HG02852 (cell line): ENCODE measurements at regions not wholly inside any gene's neighbourhood (a gene's known extent, or its start where the extent isn't known, plus 50 kb on each side); places are given as distances from the start of the nearest gene placed in this dataset.
"Not testable (repeated sequence)": the region's sequence is repeated elsewhere in the genome, so short reads cannot be mapped to it uniquely, and the experiment has no call there.

Experiments used
- ATAC-seq: cut with Tn5 transposase; IDR thresholded peaks from one replicate; pipeline ENCODE4 v1.9.1; 2021; ENCODE audit warnings: mild to moderate bottlenecking, moderate library complexity; ENCODE audit not compliant: unreplicated experiment

DNA sequence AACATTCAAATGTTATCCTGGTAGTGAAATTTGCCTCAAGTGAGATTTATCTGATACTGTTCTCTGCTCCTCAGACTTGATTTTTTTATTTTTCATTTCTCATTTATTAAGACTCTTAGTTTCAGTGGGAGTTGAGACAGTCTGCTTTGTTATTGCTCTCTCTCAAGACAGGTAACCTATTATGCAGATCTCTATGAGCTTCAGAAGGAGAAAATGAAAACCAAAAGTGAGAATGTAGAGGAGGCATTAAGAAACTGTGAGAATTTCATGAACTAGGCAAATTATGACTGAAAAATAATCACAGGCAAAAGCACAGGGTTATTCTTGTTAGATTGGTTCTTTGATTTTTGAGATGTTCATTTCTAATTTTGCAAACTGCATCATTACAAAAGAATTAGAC is 290.0 kb upstream of the CHORDC1 start:
- ATAC-seq = peak; percentile 89

DNA sequence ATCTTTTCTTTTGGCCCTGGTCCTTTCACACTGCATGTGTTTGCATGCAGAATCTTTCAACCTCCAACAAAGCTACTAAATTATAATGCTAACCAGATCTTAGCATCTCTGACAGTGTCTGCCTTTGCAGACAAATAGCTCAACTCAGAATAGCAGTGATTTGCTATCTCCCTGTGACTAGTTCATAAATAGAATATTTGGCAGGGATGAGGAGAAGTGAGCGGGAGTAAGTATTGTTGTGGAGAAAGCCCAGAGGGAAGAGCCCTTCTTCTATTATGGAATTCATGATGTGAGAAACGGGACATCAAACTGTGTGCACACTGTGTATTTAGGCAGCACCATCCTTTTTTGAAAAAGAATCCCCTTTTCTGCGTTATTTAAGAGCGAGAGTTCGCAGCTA is 288.0 kb upstream of the CHORDC1 start:
- ATAC-seq = no peak

DNA sequence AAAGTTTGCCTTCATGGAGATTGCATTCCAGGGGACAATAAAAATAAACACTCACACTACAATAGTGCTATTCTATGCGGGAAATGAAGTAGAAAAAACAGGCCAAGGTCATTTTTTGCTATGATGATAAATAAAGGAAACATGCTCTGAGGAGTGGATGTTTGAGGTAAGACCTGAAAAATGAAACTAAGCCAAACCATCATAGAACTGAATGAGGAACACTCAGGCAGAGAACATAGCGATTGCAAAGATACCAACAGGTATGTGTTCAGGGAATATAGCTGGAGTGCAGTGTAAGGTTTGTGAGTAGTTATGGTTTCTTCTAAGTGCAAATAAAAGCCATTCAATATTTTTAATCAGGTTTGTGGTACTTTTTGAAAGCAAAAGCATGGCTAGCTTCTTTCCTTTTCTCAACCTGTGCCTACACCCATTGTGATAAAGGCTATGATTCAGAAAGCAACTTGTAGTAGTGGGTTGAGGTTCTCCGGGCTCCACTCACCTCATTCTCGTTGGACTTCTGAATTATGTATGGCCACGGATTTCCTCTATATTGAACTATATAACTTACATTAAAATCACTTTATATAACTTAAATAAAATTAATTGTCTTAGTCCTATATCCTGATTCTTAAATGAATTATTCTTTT is 278.2 kb upstream of the CHORDC1 start:
- no peak for ATAC-seq

DNA sequence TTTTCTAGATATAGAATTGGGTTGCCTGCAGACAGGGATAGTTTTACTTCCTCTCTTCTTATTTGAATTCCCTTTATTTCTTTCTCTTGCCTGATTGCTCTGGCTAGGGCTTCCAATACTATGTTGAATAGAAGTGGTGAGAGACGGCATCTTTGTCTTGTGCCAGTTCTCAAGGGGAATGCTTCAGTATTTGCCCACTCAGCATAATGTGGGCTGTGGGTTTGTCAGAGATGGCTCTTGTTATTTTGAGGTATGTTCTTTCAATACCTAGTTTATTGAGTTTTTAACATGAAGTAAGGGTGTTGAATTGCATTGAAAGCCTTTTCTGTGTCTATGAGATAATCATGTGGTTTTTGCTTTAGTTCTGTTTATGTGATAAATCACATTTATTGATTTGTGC is 273.9 kb upstream of the CHORDC1 start:
- ATAC-seq = no peak

DNA sequence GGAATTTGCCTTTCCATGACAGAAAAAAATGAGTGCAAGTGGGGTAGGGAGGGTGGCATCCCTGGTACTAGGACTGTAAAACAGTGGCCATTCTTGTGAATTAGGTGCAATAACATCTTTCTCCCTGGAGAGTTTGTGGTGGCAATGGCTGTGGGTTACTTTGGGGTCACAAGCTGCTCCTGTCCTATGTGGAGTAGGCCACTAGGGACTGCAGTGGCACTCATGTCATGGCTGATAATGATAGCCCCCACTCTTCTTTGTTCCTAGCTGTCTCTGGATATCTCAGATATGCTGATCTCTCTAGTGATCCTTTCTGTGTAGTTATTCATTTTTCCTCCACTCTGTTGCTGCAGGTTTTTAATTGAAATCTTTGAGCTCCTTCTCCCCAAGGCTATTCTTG is 270.5 kb upstream of the CHORDC1 start:
- ATAC-seq = no peak

DNA sequence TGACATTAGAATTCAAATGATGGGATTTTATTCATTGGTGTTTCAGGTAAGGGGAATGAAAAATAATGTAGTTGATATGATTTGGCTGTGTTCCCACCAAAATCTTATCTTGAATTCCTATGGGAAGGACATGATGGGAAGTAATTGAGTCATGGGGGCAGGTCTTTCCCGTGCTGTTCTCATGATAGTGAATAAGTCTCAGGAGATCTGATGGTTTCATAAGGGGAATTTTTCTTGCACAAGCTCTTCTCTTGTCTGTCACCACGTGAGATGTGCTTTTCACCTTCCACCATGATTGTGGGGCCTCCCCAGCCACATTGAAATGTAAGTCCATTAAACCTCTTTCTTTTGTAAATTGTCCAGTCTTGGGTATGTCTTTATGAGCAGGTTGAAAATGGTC is 268.6 kb upstream of the CHORDC1 start:
- ATAC-seq = no peak

DNA sequence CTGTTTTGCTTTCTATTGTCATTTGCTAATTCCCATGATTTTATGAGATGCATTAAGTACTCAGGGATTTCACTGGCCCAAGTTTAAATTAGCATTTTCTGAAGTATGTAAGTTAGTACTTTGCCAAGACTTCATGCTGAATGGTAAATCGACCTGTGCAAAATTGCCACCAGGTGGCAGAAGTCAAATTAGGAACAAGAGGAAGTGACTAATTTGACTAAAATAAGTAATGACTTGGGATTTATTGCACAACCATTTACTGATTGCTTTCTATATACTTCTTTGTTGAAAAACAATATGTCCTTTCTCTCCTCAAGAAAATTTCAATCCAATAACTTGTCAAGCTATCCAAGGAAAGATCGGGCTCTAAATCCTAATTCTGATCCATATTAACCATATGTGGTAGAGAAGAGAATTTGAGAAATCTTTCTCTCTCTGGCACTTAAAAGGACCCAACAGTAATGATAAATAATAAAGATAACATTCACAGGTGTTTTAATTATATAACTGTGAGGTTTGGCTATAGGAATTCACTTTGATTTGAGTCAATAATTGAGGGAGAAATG is 253.7 kb upstream of the CHORDC1 start:
- ATAC-seq = no peak

DNA sequence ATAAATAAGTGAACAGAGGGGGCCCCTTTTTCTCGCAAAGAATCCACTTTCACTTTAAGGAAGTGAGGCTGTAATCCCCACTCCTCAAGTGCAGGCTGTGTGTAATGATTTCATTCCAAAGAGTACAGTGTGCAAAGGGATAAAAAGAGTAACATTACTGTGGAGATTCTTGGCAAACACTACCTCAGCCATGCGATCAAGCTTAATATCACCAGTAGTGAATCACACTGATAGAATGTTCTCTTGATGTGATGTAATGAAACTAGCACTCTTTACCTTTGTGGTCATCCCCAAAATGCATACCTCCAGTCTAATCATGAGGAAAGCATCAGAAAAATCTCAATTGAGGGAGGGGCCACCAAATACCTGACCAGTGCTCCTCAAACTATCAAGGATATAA is 246.1 kb upstream of the CHORDC1 start:
- no peak for ATAC-seq

DNA sequence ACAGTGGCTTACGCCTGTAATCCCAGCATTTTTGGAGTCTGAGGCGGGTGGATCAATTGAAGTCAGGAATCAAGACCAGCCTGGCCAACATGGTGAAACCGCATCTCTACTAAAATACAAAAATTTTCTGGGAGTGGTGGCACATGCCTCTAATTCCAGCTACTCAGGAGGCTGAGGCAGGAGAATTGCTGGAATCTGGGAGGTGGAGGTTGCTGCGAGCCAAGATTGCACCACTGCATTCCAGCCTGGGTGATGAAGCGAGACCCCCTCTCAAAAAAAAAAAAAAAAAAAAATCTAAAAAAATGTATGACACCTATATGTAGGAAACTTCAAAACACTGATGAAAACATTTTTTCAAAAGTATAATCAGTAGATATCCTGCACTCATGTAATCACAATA is 242.7 kb upstream of the CHORDC1 start:
- ATAC-seq = no peak

DNA sequence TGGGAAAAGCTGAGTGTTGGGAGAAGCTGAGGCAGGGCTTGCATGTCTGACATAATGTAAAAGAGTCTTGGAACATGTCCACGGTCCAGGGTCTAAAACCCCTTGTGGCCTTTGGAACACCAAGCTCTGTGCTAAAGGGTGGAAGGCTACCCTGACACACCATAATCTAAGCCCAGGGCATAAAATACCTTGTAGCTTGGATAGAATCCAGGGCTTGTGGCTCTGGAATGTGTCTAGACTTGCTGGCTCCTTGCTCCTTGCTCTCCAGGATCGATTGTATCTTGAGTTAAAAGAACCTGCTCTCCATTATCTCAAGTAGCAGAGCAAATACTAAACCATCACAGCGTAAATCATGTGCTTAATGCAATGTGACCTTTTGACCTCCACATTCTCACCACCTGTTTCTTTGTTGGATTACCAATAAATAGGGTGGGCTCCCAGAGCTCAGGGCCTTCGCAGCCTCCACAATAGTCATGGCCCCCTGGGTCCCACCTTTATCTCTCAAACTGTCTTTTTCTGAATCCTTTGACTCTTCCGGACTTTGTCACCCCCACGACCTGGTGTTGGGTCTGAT is 232.6 kb upstream of the CHORDC1 start:
- not testable (repeated sequence) for ATAC-seq

DNA sequence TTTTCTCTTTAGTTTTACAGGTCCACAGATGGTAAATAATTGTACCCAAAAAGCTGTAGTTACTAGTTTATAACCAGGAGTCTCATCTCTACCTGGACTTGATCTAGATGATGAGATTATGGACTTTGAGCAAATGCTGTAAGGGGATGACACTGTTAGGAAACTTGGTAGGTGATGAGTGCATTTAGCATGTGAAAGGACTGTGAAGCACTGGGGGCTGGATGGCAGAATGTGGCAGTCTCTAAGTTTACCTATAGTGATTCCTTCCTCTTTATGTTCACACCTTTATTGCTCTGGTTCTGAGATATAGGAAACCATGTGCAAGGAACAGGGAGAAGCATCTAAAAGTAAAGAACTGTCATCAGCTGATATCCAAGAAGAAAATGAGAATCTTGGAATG is 230.7 kb upstream of the CHORDC1 start:
- no peak for ATAC-seq

DNA sequence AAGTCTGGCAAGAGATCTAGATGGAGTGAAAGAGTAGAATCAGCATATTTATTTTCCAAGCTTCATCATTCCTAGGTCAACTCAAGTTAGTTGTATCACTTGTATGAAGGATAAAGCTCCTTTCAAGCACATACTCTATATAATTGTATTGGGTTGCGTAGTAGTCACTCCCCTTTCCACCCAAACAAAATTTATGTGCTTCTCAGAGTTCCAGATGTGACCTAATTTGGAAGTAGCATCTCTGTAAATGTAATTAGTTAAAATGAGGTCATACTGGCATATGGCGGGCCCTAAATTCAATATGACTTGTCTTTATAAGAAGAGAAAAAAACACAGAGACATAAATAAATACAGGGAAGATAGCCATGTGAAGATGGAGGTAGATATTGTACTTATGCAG is 226.8 kb upstream of the CHORDC1 start:
- ATAC-seq = no peak

DNA sequence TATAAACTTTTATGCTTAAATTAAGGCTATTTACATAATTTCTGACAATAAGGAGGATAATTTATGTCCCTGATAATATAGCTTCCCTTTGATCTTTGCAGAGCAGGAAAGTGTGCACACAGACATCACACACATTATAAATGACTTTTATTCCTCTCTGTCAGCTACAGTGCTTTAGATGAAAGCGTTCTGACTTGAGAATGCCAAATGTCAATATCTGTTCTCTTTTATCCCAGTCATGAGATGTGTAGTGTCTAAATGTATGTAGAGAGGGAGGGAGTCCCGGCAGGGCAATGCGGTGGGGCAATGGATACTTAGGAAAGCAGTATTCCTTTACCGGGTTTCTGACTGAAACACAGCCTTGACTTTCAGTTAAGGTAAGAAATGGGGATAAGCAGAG is 225.4 kb upstream of the CHORDC1 start:
- no peak for ATAC-seq

DNA sequence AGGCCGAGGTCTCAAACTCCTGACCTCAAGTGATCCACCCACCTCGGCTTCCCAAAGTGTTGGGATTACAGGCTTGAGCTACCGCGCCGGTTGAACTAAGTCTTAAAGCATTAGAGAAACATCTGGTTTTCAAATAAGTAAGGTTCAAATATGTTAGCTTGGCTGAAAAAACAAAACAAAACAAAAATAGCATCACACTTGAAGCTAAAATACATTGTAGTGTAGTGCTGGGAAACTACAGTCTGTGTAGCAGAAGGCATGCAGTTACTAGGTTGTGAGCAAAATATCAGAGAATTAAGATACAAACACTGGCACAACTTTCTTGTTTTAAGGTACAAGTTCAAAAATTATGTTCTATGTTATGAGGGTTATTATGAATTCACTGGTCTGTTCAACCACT is 224.8 kb upstream of the CHORDC1 start:
- no peak for ATAC-seq

DNA sequence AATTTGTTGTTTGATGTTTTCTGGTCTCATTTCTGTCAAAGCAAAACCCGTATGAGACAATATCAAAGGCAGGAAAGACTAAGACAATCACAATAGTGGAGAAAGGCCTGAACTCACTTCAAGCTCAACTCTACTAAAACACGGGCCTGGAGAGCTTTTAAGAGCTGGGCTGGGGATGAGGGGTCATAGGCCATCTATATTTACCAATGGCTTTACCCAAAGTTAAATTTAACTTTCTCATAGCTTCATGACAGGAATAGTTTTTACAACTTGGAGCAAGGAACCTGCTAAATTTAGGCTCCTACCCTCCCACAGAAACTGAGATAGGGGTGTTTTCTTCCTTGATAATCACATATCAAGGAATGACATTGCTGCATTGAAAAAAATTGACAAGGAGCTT is 223.4 kb upstream of the CHORDC1 start:
- ATAC-seq = no peak

DNA sequence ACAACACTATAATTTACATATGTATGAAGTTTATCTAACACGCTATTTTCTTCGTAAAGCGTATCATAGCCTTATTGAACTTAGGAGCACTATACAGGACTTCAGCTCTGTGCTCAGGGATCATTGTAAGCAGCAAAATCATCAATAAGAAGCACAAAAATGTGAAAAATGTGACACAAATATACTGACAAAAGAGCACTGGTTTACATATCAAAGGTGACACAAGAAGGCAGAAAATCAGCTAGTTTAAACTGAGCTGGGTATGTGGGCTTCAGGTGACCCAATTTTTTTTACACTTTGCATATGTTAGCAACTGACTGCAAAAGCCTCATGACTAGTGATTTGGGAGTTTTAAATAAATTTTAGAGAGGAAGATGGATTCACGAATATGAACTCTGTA is 215.2 kb upstream of the CHORDC1 start:
- no peak for ATAC-seq

DNA sequence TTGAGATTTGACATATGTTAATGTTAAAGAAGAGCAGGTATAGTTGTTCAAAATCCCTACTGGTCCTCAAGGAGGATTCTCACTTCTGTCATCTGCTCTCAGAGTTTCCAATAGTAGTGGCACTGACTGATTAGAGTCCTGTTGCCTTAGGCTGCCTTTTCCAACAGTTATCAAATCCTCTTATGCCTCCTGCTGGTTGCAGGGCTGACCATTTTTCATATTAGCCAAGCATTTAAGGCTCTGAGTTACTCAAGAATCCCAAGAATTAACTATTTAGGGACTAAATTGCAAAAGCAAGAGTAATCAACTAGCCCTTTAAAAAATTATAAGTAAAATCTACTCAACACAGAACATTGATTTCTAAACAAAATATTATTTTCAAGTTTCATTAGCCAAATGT is 212.0 kb upstream of the CHORDC1 start:
- no peak for ATAC-seq

DNA sequence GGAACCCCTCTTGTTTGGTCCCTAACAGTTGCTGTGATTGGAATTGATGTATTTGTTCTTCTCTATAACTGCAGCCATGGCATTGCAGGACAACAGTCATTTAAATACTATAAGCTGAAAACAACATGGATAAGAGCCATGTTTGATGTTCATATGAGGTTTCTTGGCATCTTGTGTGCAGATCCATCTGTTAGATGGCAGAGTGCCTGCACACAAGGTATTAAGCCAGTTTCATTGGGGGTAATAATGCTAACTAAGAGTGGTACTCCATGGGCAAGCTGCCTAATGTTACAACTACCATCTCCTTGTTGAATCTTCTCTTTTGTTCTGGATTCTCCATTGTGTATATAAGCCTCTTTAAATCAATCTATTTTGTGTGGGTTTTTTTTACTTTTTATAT is 206.0 kb upstream of the CHORDC1 start:
- no peak for ATAC-seq

DNA sequence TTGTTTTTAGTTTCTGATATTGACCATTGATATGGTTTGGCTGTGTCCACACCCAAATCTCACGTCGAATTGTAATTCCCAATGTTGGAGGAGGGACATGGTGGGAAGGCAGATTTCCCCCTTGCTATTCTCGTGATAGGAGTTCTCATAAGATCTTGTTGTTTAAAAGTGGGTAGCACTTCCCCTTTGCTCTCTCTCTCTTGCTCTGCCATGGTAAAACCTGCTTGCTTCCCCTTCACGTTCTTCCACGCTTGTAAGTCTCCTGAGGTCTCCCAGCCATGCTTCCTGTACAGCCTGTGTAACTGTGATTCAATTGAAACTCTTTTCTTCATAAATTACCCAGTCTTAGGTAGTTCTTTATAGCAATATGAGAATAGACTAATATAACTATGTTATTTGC is 203.6 kb upstream of the CHORDC1 start:
- no peak for ATAC-seq

DNA sequence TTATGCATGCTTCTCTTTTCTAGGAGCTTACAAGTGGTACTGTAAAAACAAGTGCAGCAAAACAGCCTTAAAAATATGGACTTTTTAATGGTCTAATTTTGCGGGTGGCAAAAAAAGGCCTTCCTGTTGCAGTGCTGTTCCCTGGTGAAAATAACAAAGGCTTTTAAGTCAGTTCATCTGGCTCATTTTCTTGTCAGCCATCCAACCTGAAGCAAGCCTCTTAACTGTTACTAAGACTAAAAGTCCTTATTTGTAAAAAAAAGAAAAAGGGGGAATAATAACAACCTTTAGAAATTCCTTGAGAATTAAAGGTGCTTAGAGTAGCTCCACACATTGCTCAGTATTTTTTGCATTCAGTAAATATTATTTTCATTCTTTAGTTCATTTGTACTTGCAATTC is 200.5 kb upstream of the CHORDC1 start:
- no peak for ATAC-seq

DNA sequence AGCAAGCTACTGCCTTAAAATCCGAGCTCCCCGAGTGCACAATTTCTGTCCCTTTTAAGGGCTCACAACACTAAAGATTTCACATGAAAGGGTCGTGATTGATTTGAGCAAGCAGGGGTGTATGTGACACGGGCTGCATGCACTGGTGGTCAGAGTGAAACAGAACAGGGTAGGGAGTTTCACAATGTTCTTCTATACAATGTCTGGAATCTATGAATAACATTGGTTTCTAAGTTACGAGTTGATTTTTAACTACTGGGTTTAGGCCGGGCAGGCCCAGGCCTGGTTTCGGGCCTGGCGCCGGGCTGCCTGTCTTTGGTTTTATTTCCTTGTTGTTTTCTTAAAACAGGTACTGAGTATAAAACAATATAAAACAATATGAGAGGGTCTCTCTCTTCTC is 199.9 kb upstream of the CHORDC1 start:
- ATAC-seq = not testable (repeated sequence)

DNA sequence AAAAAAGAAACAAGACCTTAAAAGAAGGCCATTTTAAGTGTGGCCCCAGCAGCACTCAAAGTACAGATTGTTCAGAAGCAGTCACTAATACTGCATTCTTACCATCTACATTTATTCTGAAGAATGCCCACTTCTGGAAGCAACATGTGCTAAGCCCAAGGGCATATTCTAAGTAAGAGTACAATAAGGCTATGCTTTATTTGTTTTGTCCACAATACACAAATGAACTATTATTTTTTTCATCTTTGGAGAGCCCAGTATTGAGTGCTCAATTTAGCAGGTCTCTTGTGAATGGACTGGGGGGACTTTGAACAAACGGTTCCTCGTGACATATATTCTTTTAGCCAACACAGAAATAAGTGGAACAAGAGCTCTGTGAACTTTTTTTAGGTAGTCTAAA is 191.4 kb upstream of the CHORDC1 start:
- ATAC-seq = no peak

DNA sequence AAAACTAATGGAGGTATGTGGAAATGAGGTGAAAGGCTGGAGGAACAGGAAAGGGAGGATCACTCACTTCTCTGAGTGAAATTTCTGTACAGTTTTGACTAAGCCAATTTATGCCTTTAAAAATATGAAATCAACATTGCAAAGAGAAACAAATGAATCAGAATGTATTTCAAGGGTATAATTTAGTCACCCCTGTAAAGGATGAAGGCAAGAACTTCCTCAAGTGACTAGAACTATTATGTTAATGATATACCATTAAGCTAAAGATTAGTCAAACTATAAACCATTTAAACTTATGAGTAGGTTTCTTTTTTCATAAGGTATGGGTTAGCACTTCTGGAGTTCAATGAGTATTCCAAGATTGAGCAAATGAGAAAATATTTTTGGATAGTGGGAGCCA is 184.5 kb upstream of the CHORDC1 start:
- no peak for ATAC-seq
